ENCODE measurements at regions not wholly inside any gene's neighbourhood (a gene's known extent, or its start where the extent isn't known, plus 50 kb on each side); places are given as distances from the start of the nearest gene placed in this dataset.
"Not testable (repeated sequence)": the region's sequence is repeated elsewhere in the genome, so short reads cannot be mapped to it uniquely, and the experiment has no call there.

DNA sequence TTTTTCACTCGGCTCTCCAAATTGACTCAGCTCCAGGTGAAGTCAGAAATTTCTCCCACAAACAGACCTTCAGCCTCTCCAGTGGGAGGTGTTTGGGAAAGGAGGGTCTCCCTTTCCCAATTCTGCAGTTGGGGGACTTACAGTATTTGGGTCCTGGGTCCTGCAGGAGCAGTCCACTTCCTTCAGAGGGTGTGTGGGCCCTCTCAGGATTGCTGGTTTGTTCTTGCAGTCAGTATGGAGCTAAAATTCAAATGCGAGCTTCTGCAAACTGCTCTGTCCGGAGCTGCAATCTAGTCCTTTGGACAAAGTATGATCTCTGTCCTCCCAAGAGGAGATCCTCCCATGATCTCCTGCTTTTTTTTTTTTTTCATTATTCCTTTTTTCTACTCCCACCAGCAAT lies 87.9 kb upstream of the MSTN start:
- DNase-seq (ENCODE audit: low read depth), result no peak
- H3K36me3 ChIP-seq (ENCODE audit: control insufficient read depth, insufficient read depth, low read length, severe bottlenecking), result no peaks in the 10 kb centered on the region
- H3K9me3 ChIP-seq (ENCODE audit: control insufficient read depth, low read length), result no peaks in the 10 kb centered on the region
- no peaks in the 10 kb centered on the region for H3K27me3 ChIP-seq (replicated peaks; ENCODE audit: control insufficient read depth, insufficient read depth, low read length)
- H3K9ac ChIP-seq (ENCODE audit: low read length), result no peak overlapping the region
- peaks cover 7% of the 10 kb centered on the region for H3K4me1 ChIP-seq (ENCODE audit: control insufficient read depth, insufficient read depth, low read length)
- no peak overlapping the region for H3K4me3 ChIP-seq (ENCODE audit: low read length)

DNA sequence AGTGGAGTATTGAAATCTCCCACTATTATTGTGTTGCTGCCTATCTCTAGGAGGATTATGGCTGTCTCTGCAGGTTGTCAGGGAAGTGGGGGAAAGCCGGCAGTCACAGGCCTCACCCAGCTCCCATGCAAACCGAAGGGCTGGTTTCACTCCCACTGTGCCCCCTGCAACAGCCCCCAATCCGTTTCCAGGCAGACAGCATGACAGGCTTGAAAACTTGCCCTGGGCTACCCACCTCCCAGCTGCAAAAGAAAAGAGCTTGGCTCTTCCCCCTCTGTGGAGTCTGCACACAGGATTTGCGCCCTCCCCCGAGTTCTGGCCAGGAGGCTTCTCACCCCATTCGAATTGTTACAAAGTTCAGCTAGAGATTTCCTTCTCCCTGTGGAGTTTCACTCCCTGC lies 87.4 kb upstream of the MSTN start:
- Histone ChIP-seq H3K9ac (ENCODE audit: low read length) (no peak overlapping the region), H3K27me3 (replicated peaks; ENCODE audit: control insufficient read depth, insufficient read depth, low read length) (no peaks in the 10 kb centered on the region), H3K4me3 (ENCODE audit: low read length) (no peak overlapping the region), H3K9me3 (ENCODE audit: control insufficient read depth, low read length) (no peaks in the 10 kb centered on the region), H3K36me3 (ENCODE audit: control insufficient read depth, insufficient read depth, low read length, severe bottlenecking) (no peaks in the 10 kb centered on the region), H3K4me1 (ENCODE audit: control insufficient read depth, insufficient read depth, low read length) (peaks cover 7% of the 10 kb centered on the region)
- no peak for DNase-seq (ENCODE audit: low read depth)

DNA sequence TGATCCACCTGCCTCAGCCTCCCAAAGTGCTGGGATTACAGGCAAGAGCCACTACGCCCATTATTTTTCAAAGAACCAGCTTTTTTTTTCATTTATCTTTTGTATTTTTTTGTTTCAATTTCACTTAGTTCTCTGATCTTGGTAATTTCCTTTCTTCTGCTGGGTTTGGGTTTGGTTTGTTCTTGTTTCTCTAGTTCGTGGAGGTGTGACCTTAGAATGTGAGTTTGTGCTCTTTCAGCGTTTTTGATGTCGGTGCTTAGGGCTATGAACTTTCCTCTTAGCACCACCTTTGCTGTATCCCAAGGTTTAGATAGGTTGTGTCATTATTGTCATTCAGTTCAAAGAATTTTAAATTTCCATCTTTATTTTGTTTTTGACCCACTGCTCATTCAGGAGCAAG lies 86.7 kb upstream of the MSTN start:
- Histone ChIP-seq H3K27me3 (replicated peaks; ENCODE audit: control insufficient read depth, insufficient read depth, low read length) (no peaks in the 10 kb centered on the region), H3K9ac (ENCODE audit: low read length) (no peak overlapping the region)

DNA sequence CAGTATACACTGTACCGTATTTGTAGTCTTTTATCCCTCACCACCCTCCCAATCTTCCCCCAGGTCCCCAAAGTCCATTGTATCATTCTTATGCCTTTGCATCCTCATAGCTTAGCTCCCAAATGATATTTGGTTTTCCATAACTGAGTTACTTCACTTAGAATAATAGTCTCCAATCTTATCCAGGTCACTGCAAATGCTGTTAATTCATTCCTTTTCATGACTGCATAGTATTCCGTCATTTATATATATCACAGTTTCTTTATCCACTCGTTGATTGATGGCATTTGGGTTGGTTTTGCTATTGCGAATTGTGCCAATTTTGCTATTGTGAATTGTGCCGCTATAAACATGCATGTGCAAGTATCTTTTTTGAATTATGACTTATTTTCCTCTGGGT lies 83.6 kb upstream of the MSTN start:
- not testable (repeated sequence) for H3K4me3 ChIP-seq (ENCODE audit: low read length); H3K9ac ChIP-seq (ENCODE audit: low read length); H3K27me3 ChIP-seq (replicated peaks; ENCODE audit: control insufficient read depth, insufficient read depth, low read length); H3K4me1 ChIP-seq (ENCODE audit: control insufficient read depth, insufficient read depth, low read length); H3K9me3 ChIP-seq (ENCODE audit: control insufficient read depth, low read length); H3K36me3 ChIP-seq (ENCODE audit: control insufficient read depth, insufficient read depth, low read length, severe bottlenecking); DNase-seq (ENCODE audit: low read depth)

More for the DNA sequence above, 86.7 kb upstream of the MSTN start:
- Histone ChIP-seq H3K4me3 (ENCODE audit: low read length) (no peak overlapping the region), H3K4me1 (ENCODE audit: control insufficient read depth, insufficient read depth, low read length) (peaks cover 7% of the 10 kb centered on the region), H3K9me3 (ENCODE audit: control insufficient read depth, low read length) (no peaks in the 10 kb centered on the region), H3K36me3 (ENCODE audit: control insufficient read depth, insufficient read depth, low read length, severe bottlenecking) (no peaks in the 10 kb centered on the region)
- DNase-seq (ENCODE audit: low read depth), result no peak

DNA sequence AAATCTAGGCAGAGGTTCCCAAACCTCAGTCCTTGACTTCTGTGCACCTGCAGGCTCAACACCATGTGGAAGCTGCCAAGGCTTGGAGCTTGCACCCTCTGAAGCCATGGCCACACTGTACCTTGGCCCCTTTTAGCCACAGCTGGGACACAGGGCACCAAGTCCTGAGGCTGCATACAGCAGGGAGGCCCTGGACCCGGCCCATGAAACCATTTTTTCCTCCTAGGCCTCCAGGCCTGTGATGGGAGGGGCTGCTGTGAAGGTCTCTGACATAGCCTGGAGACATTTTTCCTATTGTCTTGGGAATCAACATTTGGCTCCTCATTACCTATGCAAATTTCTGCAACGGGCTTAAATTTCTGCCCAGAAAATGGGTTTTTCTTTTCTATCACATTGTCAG lies 77.9 kb upstream of the MSTN start:
- H3K36me3 ChIP-seq (ENCODE audit: control insufficient read depth, insufficient read depth, low read length, severe bottlenecking); H3K4me3 ChIP-seq (ENCODE audit: low read length); DNase-seq (ENCODE audit: low read depth); H3K9ac ChIP-seq (ENCODE audit: low read length); H3K9me3 ChIP-seq (ENCODE audit: control insufficient read depth, low read length); H3K27me3 ChIP-seq (replicated peaks; ENCODE audit: control insufficient read depth, insufficient read depth, low read length); H3K4me1 ChIP-seq (ENCODE audit: control insufficient read depth, insufficient read depth, low read length): not testable (repeated sequence)

DNA sequence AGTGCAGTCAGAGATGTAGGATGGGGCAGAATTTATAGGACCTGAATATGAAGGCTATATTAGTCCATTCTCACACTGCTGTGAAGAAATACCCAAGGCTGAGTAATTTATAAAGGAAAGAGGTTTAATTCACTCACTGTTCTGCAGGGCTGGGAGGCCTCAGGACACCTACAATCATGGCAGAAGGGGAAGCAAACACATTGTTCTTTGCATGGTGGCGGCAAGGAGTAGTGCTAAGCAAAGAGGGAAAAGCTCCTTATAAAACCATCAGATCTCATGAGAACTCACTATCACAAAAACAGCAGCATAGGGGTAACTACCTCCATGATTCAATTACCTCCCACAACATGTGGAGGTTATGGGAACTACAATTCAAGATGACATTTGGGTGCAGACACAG lies 76.8 kb upstream of the MSTN start:
- H3K4me3 ChIP-seq (ENCODE audit: low read length), result no peak overlapping the region
- H3K4me1 ChIP-seq (ENCODE audit: control insufficient read depth, insufficient read depth, low read length), result peaks cover 7% of the 10 kb centered on the region
- DNase-seq (ENCODE audit: low read depth), result no peak
- no peak overlapping the region for H3K9ac ChIP-seq (ENCODE audit: low read length)
- no peaks in the 10 kb centered on the region for H3K9me3 ChIP-seq (ENCODE audit: control insufficient read depth, low read length)
- no peaks in the 10 kb centered on the region for H3K27me3 ChIP-seq (replicated peaks; ENCODE audit: control insufficient read depth, insufficient read depth, low read length)
- no peaks in the 10 kb centered on the region for H3K36me3 ChIP-seq (ENCODE audit: control insufficient read depth, insufficient read depth, low read length, severe bottlenecking)

DNA sequence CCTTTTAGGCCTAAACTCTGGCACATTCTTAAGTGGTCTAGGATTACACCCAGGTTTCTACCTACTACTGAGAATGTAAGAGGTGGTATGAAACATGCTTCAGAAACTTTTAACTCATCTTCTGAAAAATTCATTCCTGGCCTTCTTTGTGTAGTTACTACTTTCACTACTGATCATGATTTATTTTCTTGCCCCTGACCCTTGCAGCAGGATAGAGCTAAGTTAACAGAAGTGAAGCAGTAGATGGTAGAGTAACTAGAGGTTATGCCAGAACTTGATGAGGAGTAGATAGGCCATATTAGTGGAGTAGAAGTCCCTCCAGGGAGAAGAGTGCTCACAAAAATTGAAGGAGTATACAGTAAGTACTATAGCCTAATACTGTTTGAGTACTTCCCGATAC lies 75.5 kb upstream of the MSTN start:
- DNase-seq (ENCODE audit: low read depth), result no peak
- H3K9me3 ChIP-seq (ENCODE audit: control insufficient read depth, low read length), result no peaks in the 10 kb centered on the region
- no peaks in the 10 kb centered on the region for H3K27me3 ChIP-seq (replicated peaks; ENCODE audit: control insufficient read depth, insufficient read depth, low read length)
- no peaks in the 10 kb centered on the region for H3K36me3 ChIP-seq (ENCODE audit: control insufficient read depth, insufficient read depth, low read length, severe bottlenecking)
- no peak overlapping the region for H3K4me3 ChIP-seq (ENCODE audit: low read length)
- no peak overlapping the region for H3K9ac ChIP-seq (ENCODE audit: low read length)
- H3K4me1 ChIP-seq (ENCODE audit: control insufficient read depth, insufficient read depth, low read length), result peaks cover 7% of the 10 kb centered on the region

DNA sequence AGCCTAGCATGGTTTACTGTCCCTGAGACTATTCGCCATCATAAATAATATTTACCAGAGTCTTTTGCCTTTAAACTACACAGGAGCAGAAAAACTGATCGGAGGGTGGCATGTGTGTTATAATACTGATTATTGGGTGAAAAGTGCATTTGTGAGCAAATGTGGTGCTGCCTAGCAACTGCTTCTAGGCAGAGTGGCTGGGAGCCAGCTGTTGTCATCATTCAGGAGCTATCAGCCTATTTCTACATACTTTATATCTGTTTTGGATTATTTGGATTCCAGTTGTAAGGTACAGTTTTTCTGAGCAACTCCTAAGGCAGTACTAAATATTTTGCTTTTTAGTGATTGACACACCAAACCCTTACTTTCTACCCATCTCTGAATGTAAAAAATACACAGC lies 75.0 kb upstream of the MSTN start:
- H3K4me1 ChIP-seq (ENCODE audit: control insufficient read depth, insufficient read depth, low read length), result peaks cover 7% of the 10 kb centered on the region
- no peak overlapping the region for H3K9ac ChIP-seq (ENCODE audit: low read length)
- H3K36me3 ChIP-seq (ENCODE audit: control insufficient read depth, insufficient read depth, low read length, severe bottlenecking), result no peaks in the 10 kb centered on the region
- no peak overlapping the region for H3K4me3 ChIP-seq (ENCODE audit: low read length)
- H3K9me3 ChIP-seq (ENCODE audit: control insufficient read depth, low read length), result no peaks in the 10 kb centered on the region
- no peaks in the 10 kb centered on the region for H3K27me3 ChIP-seq (replicated peaks; ENCODE audit: control insufficient read depth, insufficient read depth, low read length)
- DNase-seq (ENCODE audit: low read depth), result peak; percentile 21

DNA sequence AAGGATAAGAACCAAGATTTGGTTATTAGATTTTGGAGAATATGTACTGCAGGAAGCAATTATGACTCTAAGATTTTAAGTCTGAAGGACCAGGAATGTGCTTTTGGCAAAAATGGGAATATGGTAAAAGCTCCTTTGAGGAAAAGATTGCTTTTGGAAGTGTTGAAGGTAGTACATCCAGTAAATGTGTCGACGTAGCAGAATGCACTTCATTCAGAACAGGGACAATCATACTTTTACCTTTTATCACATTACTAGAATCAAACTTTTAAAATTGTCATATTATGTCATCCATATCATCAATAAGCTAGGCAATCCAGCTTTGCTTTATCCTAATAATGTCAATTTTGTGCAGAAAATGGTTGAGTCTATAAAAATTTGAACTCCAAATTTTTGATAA lies 74.3 kb upstream of the MSTN start:
- Histone ChIP-seq H3K9me3 (ENCODE audit: control insufficient read depth, low read length) (no peaks in the 10 kb centered on the region), H3K4me3 (ENCODE audit: low read length) (no peak overlapping the region)
- DNase-seq (ENCODE audit: low read depth), result no peak

DNA sequence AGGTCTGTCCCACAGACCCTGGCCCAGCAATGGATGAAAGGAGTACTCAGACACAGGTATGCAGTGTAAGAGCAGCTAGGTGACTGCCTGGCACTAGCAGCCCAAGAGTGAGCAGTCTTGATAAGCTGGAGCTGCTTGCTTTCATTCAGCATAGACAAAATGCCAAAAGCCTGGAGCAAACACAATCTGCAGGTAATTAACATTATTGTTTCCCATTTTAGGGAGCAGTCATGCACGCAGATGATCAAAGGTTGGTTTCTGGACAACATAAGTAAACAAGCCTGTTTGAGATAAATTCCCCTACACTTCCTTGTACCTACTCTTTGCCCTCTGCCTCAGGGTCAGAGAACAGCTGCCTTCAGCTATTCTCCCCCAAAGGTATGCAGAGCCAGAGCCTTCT lies 73.7 kb upstream of the MSTN start:
- peaks cover 7% of the 10 kb centered on the region for H3K4me1 ChIP-seq (ENCODE audit: control insufficient read depth, insufficient read depth, low read length)
- H3K36me3 ChIP-seq (ENCODE audit: control insufficient read depth, insufficient read depth, low read length, severe bottlenecking), result no peaks in the 10 kb centered on the region
- DNase-seq (ENCODE audit: low read depth), result no peak
- no peak overlapping the region for H3K9ac ChIP-seq (ENCODE audit: low read length)
- no peak overlapping the region for H3K4me3 ChIP-seq (ENCODE audit: low read length)
- no peaks in the 10 kb centered on the region for H3K27me3 ChIP-seq (replicated peaks; ENCODE audit: control insufficient read depth, insufficient read depth, low read length)
- H3K9me3 ChIP-seq (ENCODE audit: control insufficient read depth, low read length), result no peaks in the 10 kb centered on the region

More for the DNA sequence above, 74.3 kb upstream of the MSTN start:
- H3K36me3 ChIP-seq (ENCODE audit: control insufficient read depth, insufficient read depth, low read length, severe bottlenecking), result no peaks in the 10 kb centered on the region
- H3K27me3 ChIP-seq (replicated peaks; ENCODE audit: control insufficient read depth, insufficient read depth, low read length), result no peaks in the 10 kb centered on the region
- peaks cover 7% of the 10 kb centered on the region for H3K4me1 ChIP-seq (ENCODE audit: control insufficient read depth, insufficient read depth, low read length)
- no peak overlapping the region for H3K9ac ChIP-seq (ENCODE audit: low read length)

DNA sequence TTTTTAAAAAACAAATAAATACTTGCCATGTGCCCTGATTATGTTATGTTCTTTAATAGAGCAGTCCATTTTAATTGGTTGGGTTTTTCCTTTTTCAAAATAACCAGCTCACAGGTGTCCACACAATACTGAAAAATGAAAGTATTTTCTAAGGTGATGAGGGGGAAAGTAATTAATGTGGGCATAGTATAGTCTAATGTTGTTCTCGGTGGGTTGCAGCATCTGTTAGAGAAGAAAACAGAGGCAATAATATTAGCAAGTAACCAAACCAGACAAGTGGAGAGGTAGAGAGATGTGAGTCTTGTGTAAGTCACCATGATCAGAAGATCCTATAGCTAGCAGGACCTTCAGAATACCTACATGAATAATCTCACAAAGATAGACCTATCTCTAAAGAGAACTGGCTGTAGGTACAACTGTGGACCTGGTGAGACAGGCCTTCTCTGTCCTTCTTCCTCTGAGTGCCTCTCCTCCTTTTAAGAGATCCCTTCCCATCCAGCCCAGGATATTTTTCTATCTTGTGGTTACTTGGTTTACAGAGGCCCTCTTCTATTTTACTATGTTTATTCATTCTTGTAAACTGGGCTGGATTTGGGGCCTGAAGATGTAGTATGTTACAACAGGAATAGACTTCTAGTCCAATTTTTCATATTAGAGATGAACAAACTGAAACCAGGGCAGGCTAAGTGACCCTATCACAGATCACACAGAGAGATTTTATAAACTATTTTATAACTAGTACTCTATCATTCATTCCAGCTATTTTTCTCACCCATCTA lies 67.1 kb upstream of the MSTN start:
- Histone ChIP-seq H3K4me3 (ENCODE audit: low read length) (no peak overlapping the region), H3K9ac (ENCODE audit: low read length) (no peak overlapping the region), H3K4me1 (ENCODE audit: control insufficient read depth, insufficient read depth, low read length) (peaks cover 12% of the 10 kb centered on the region), H3K36me3 (ENCODE audit: control insufficient read depth, insufficient read depth, low read length, severe bottlenecking) (no peaks in the 10 kb centered on the region), H3K27me3 (replicated peaks; ENCODE audit: control insufficient read depth, insufficient read depth, low read length) (no peaks in the 10 kb centered on the region), H3K9me3 (ENCODE audit: control insufficient read depth, low read length) (no peaks in the 10 kb centered on the region)
- DNase-seq (ENCODE audit: low read depth), result no peak

DNA sequence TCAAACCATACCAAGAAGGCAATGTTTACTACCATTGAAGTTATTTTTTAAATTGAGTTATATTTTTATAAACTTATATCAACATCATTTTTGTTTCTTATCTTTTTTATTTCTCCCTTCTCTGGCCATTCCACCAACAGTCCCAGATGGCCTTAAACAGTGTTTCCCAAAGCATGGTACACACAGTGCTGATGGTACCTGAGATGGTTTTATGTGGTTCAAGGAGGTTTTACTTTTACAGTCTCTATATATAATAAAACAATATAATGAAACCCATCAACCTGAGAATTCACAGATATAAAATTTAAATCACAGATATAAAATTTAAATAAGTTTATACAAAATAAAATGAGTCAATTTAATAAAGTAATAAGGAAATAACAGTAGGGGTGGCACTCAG lies 65.1 kb upstream of the MSTN start:
- no peaks in the 10 kb centered on the region for H3K27me3 ChIP-seq (replicated peaks; ENCODE audit: control insufficient read depth, insufficient read depth, low read length)
- no peak overlapping the region for H3K4me3 ChIP-seq (ENCODE audit: low read length)
- H3K4me1 ChIP-seq (ENCODE audit: control insufficient read depth, insufficient read depth, low read length), result peaks cover 12% of the 10 kb centered on the region
- no peaks in the 10 kb centered on the region for H3K9me3 ChIP-seq (ENCODE audit: control insufficient read depth, low read length)
- H3K36me3 ChIP-seq (ENCODE audit: control insufficient read depth, insufficient read depth, low read length, severe bottlenecking), result no peaks in the 10 kb centered on the region
- H3K9ac ChIP-seq (ENCODE audit: low read length), result no peak overlapping the region
- no peak for DNase-seq (ENCODE audit: low read depth)
